ENCODE measurements at regions not wholly inside any gene's neighbourhood (a gene's known extent, or its start where the extent isn't known, plus 50 kb on each side); places are given as distances from the start of the nearest gene placed in this dataset.

GRCh38 chr2:19109518-19109917 is 248.9 kb downstream of the OSR1 start:
- TF ChIP-seq CTCF (IDR thresholded peaks at IDR 0.05) (no peak), POLR2AphosphoS5 (IDR thresholded peaks at IDR 0.05; ENCODE audit: insufficient read depth in 1 of 2, low read depth in 1 of 2) (no peak)

Data from vagina (tissue), 2 donors.